WTC11 (cell line): ENCODE measurements at regions not wholly inside any gene's neighbourhood (a gene's known extent, or its start where the extent isn't known, plus 50 kb on each side); places are given as distances from the start of the nearest gene placed in this dataset.

Experiments
- ATAC-seq: fragments of 200-7000 bp; cut with Tn5 transposase; 2 replicates; pipeline ENCODE4 v1.10.0; 2021; ENCODE audit warnings: mild to moderate bottlenecking, moderate library complexity
- CTCF ChIA-PET: fragments of 300-600 bp; sonication (Branson Sonifier 250); formaldehyde crosslinking; loops from one replicate; lab custom pipeline; 2021; ENCODE audit warnings: antibody characterized with exemption; lab: Charles Lee
- POLR2A ChIA-PET: fragments of 350-600 bp; sonication (Branson Sonifier 250); formaldehyde crosslinking; loops from one replicate; lab custom pipeline; 2021; ENCODE audit warnings: antibody characterized with exemption; lab: Charles Lee
- DNase-seq: peaks from one replicate; pipeline ENCODE4 v3.0.0; 2021; ENCODE audit warnings: low spot score
- H3K27ac Mint-ChIP-seq: 2 replicates; pipeline ENCODE4 v1.8.0; 2021; ENCODE audit warnings: mixed read lengths
- H3K27me3 Mint-ChIP-seq: 2 replicates; pipeline ENCODE4 v1.8.0; 2021; ENCODE audit warnings: low read depth, mild to moderate bottlenecking, moderate library complexity, mixed read lengths
- H3K36me3 Mint-ChIP-seq: 2 replicates; pipeline ENCODE4 v1.8.0; 2021; ENCODE audit warnings: mixed read lengths
- H3K4me1 Mint-ChIP-seq: 2 replicates; pipeline ENCODE4 v1.8.0; 2022; ENCODE audit warnings: mixed read lengths
- H3K4me3 Mint-ChIP-seq: 2 replicates; pipeline ENCODE4 v1.8.0; 2021; ENCODE audit warnings: mild to moderate bottlenecking, moderate library complexity, mixed read lengths
- H3K9me3 Mint-ChIP-seq: 2 replicates; pipeline ENCODE4 v1.8.0; 2021; ENCODE audit warnings: mixed read lengths
- ATF2 ChIP-seq: sonication (generic); formaldehyde crosslinking; IDR thresholded peaks from 2 replicates; pipeline ENCODE4 v1.8.1; 2022; ENCODE audit warnings: low read depth, missing genetic modification reagents, borderline replicate concordance
- ATF6 ChIP-seq: sonication (generic); formaldehyde crosslinking; IDR thresholded peaks from 2 replicates; pipeline ENCODE4 v1.8.1; 2023; ENCODE audit warnings: mild to moderate bottlenecking, missing genetic modification reagents
- CDX4 ChIP-seq: fragments of 250-450 bp; sonication (Bioruptor Pico); IDR thresholded peaks from 2 replicates; pipeline ENCODE4 v1.9.0; 2021; ENCODE audit warnings: moderate library complexity, mild to moderate bottlenecking, inconsistent platforms, borderline replicate concordance
- CTCF ChIP-seq: fragments of 200-600 bp; IDR thresholded peaks from 2 replicates; pipeline ENCODE4 v1.8.0; 2022; ENCODE audit warnings: antibody characterized with exemption
- ERG ChIP-seq: fragments of 250-450 bp; sonication (Bioruptor Pico); IDR thresholded peaks from 2 replicates; pipeline ENCODE4 v1.8.0; 2021; ENCODE audit warnings: mild to moderate bottlenecking
- FOXJ3 ChIP-seq: sonication (generic); formaldehyde crosslinking; IDR thresholded peaks from 2 replicates; pipeline ENCODE4 v1.9.0; 2021; ENCODE audit warnings: missing genetic modification reagents, mild to moderate bottlenecking, borderline replicate concordance
- HMGA2 ChIP-seq: fragments of 250-450 bp; sonication (Bioruptor Pico); IDR thresholded peaks from 2 replicates; pipeline ENCODE4 v1.4.0; 2021; ENCODE audit warnings: mild to moderate bottlenecking, moderate library complexity
- NFE2L1 ChIP-seq: sonication (generic); formaldehyde crosslinking; IDR thresholded peaks from 2 replicates; pipeline ENCODE4 v1.8.1; 2023; ENCODE audit warnings: missing genetic modification reagents
- OVOL2 ChIP-seq: fragments of 250-450 bp; sonication (Bioruptor Pico); IDR thresholded peaks from 2 replicates; pipeline ENCODE4 v1.9.0; 2021; ENCODE audit warnings: mild to moderate bottlenecking, borderline replicate concordance
- RORB ChIP-seq: fragments of 250-450 bp; sonication (Bioruptor Pico); IDR thresholded peaks from 2 replicates; pipeline ENCODE4 v1.9.0; 2021; ENCODE audit warnings: mild to moderate bottlenecking
- SMAD3 ChIP-seq: sonication (generic); formaldehyde crosslinking; IDR thresholded peaks from 2 replicates; pipeline ENCODE4 v1.8.0; 2022; ENCODE audit warnings: missing genetic modification reagents, mild to moderate bottlenecking, borderline replicate concordance
- TCF7 ChIP-seq: sonication (generic); formaldehyde crosslinking; IDR thresholded peaks from 2 replicates; pipeline ENCODE4 v1.8.0; 2022; ENCODE audit warnings: mild to moderate bottlenecking, low read depth, missing genetic modification reagents, moderate library complexity
- USF1 ChIP-seq: sonication (generic); formaldehyde crosslinking; IDR thresholded peaks from 2 replicates; pipeline ENCODE4 v1.8.0; 2022; ENCODE audit warnings: mild to moderate bottlenecking, missing genetic modification reagents
- USF2 ChIP-seq: sonication (generic); formaldehyde crosslinking; IDR thresholded peaks from 2 replicates; pipeline ENCODE4 v1.8.1; 2023; ENCODE audit warnings: mild to moderate bottlenecking, missing genetic modification reagents, moderate library complexity
- ZNF396 ChIP-seq: fragments of 250-450 bp; sonication (Bioruptor Pico); IDR thresholded peaks from 2 replicates; pipeline ENCODE4 v1.8.0; 2021; ENCODE audit warnings: mild to moderate bottlenecking, moderate library complexity, borderline replicate concordance
- ZNF512 ChIP-seq: sonication (generic); formaldehyde crosslinking; IDR thresholded peaks from 2 replicates; pipeline ENCODE4 v1.8.1; 2022; ENCODE audit warnings: missing genetic modification reagents, borderline replicate concordance

GRCh38 chr4:54855191-54855854 lies 197.6 kb downstream of the KIT start:
- CTCF ChIA-PET: interaction anchor here (1.1 to 1.2 kb wide), 2 partner anchors 13 to 116 kb away, joined by 3 to 4 read pairs; no protein-coding TSS in a partner anchor
- no peaks in the 10 kb centered on the region for H3K36me3 Mint-ChIP-seq
- H3K27me3 Mint-ChIP-seq: no peaks in the 10 kb centered on the region; the same call in 1 of the 2 replicates
- no peaks in the 10 kb centered on the region for H3K4me1 Mint-ChIP-seq
- POLR2A ChIA-PET: interaction anchor here (0.5 to 1.2 kb wide), 2 partner anchors 17 to 398 kb away, joined by 3 to 4 read pairs; no protein-coding TSS in a partner anchor
- H3K27ac Mint-ChIP-seq: no peak overlapping the region
- no peaks in the 10 kb centered on the region for H3K9me3 Mint-ChIP-seq
- ATAC-seq (no peak), DNase-seq (no peak)
- H3K4me3 Mint-ChIP-seq: no peak overlapping the region
- no peak for TF ChIP-seq ATF6 (CRISPR knock-in tag)
- TF ChIP-seq FOXJ3 (CRISPR knock-in tag): no peak
- TF ChIP-seq NFE2L1: no peak
- TF ChIP-seq ZNF396 (CRISPR knock-in tag): no peak

- 0 out of 2 replicates have a peak, but pooled peaks have one; percentile 41 for TF ChIP-seq USF1 (CRISPR knock-in tag)
- TF ChIP-seq OVOL2: no peak
- peak; percentile 70 for TF ChIP-seq USF2 (CRISPR knock-in tag)
- TF ChIP-seq, all 79 proteins: peak for 2
- ChIA-PET CTCF (interaction anchor here (0.9 kb wide), 1 partner anchor 313 kb away, joined by 3 read pairs; no protein-coding TSS in a partner anchor), POLR2A (no interaction called here)
- no peaks in the 10 kb centered on the region for H3K9me3 Mint-ChIP-seq
- DNase-seq (no peak), ATAC-seq (no peak)
- no peak overlapping the region for H3K27ac Mint-ChIP-seq
- H3K36me3 Mint-ChIP-seq: no peaks in the 10 kb centered on the region
- H3K4me3 Mint-ChIP-seq: no peak overlapping the region
- no peaks in the 10 kb centered on the region; the same call in 1 of the 2 replicates for H3K27me3 Mint-ChIP-seq
- no peaks in the 10 kb centered on the region for H3K4me1 Mint-ChIP-seq
Observed at GRCh38 chr4:54852602-54853001, 194.8 kb downstream of the KIT start.

GRCh38 chr4:54852054-54852453 lies 194.3 kb downstream of the KIT start:
- H3K9me3 Mint-ChIP-seq: no peaks in the 10 kb centered on the region
- H3K27me3 Mint-ChIP-seq: no peaks in the 10 kb centered on the region; the same call in 1 of the 2 replicates
- ATAC-seq (no peak), DNase-seq (no peak)
- H3K4me1 Mint-ChIP-seq: no peaks in the 10 kb centered on the region
- TF ChIP-seq TCF7 (CRISPR knock-in tag) (no peak), ERG (CRISPR knock-in tag) (no peak), CTCF (no peak), HMGA2 (CRISPR knock-in tag) (no peak), CDX4 (CRISPR knock-in tag) (no peak), ZNF512 (CRISPR knock-in tag) (no peak), ATF2 (CRISPR knock-in tag) (no peak), SMAD3 (CRISPR knock-in tag) (no peak), RORB (CRISPR knock-in tag) (no peak)
- CTCF ChIA-PET: interaction anchor here (0.9 kb wide), 1 partner anchor 312 kb away, joined by 3 read pairs; no protein-coding TSS in a partner anchor
- no peaks in the 10 kb centered on the region for H3K36me3 Mint-ChIP-seq
- no peak overlapping the region for H3K27ac Mint-ChIP-seq
- POLR2A ChIA-PET: no interaction called here
- no peak overlapping the region for H3K4me3 Mint-ChIP-seq
